GM13976 (cell line): ENCODE measurements at regions not wholly inside any gene's neighbourhood (a gene's known extent, or its start where the extent isn't known, plus 50 kb on each side); places are given as distances from the start of the nearest gene placed in this dataset.

ENCODE experiments used
- DNase-seq: peaks from one replicate; pipeline ENCODE4 v3.0.0; 2012; ENCODE audit warnings: low spot score
- CTCF ChIP-seq: IDR thresholded peaks from 2 replicates; pipeline ENCODE4 v1.5.1; 2012; ENCODE audit warnings: borderline replicate concordance, mild to moderate bottlenecking; ENCODE audit not compliant: insufficient read depth; ENCODE audit errors: extremely low read depth, missing control alignments, control extremely low read depth
- in situ Hi-C: fragments of 300-500 bp; cut with MboI; formaldehyde crosslinking; loops from one replicate; pipeline ENCODE4 v1.12.0; 2022; ENCODE audit warnings: low sequenced_read_pairs, mixed read lengths, inconsistent platforms; ENCODE audit not compliant: unreplicated experiment

- no peak for DNase-seq
- no peak for TF ChIP-seq CTCF
- in situ Hi-C loops = no loop called here
Measured at GRCh38 chr18:52002600-52002999, 337.4 kb upstream of the DCC start.

DNA sequence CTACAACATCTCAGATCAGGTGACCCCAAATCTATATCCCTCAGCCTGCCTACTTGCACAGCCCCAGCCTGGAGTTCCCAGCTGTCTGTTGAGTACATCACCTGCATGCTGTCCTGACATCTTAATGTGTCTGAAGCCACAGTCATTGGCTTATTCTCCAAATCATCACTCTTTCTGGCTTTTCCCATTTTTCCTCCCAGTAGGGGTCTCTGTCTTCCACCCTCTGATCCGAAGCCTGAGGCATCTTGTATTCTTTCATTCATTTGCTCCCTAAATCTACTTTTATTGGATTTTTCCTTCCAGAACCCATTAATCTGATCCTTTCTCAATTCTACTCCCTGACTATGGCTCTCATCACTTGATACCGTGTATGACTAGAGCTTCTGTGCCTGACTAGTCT, 332.9 kb upstream of the DCC start:
- DNase-seq = no peak
- in situ Hi-C loops = no loop called here
- no peak for TF ChIP-seq CTCF

DNA sequence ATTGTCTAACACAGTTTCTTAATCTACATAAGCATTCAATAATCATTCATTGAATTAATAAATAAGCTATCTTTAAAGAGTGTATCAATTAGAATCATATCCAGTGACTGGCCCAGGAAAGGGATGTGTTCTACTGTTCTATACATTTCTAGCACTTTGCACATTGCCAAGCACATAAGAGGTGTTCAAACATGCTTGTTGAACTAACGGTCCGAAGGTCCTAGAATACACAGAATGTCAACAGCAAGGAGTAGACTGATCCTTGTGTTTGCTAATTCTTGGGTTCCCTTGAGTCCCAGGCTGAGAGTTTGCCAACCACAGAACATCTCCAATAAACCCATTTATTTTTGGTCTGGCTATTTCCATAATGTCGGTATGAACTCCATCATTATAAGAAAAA, 331.7 kb upstream of the DCC start:
- DNase-seq = no peak
- in situ Hi-C loops = no loop called here
- no peak for TF ChIP-seq CTCF

- in situ Hi-C loops = no loop called here
- no peak for TF ChIP-seq CTCF
- no peak for DNase-seq
Measured at GRCh38 chr18:52008736-52009135, 331.3 kb upstream of the DCC start.

GRCh38 chr18:52009958-52010357, 330.0 kb upstream of the DCC start:
- in situ Hi-C loops = no loop called here
- DNase-seq = peak; percentile 9
- no peak for TF ChIP-seq CTCF

DNA sequence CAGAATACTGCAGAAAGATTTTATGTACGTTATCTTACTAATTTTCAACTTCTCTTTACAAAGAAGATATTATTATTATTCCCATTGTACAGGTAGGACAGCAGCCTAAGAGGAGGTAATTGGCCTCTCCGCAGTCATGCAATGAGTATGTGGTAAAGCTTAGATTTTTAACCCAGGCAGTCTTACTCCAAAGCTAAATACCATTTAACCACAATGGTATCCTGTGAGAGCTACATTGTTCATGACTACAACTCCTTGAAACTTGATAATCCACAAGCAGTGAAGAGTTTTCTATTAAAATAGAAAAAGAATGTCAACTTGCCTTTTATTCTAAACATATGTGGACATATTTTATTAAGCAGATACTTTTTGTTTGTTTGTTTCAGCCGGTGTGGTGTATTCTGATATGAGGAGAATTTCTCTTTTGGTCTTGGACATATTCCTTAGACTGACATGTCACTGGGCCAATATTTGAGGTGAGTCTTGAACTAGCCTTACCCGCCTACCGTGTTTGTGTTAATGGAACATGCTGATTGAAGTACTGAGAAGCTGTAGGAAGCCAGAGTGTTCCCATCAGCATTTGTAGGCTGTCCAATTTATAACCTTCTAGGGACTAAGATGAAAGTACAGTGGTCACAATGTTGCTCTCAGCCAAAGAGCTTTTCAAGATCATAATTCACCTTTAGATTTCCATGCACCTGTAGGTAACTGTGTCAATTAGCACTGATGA, 293.9 kb upstream of the DCC start:
- in situ Hi-C loops = no loop called here
- TF ChIP-seq CTCF = no peak
- no peak for DNase-seq
